ENCODE measurements at regions not wholly inside any gene's neighbourhood (a gene's known extent, or its start where the extent isn't known, plus 50 kb on each side); places are given as distances from the start of the nearest gene placed in this dataset.

DNA sequence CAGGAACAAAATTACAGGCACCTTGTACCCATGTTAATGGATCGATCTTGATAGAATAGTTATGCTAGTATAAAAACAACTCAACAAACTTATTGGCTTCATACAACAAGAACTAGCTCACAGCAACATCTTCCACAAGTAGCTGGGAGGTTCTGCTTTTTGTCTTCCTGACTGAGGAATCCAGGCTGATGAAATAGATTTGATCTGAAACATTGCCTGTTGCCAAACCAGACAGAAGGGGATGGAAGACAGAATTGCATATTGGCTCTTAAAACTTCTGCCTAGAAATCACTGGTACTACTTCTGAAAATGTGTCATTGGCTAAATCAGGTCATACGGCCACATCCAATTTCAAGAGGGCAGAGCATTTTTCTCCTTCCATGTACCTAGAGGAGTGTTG is 267.3 kb downstream of the RFC3 start:
- CTCF ChIA-PET, result no interaction called here
- H2AFZ ChIP-seq (ENCODE audit: low read depth, low read length), result no peak overlapping the region
- BruUV-seq (replicated peaks), result no TSS peak
- TF ChIP-seq MYC (IDR thresholded peaks at IDR 0.05; ENCODE audit: low read depth, low read length) (no peak), EZH2 (IDR thresholded peaks at IDR 0.05; ENCODE audit: borderline replicate concordance, low read depth, low read length, severe bottlenecking) (no peak), JUN (IDR thresholded peaks at IDR 0.05; ENCODE audit: borderline replicate concordance, insufficient read depth, insufficient read length, low read depth) (no peak), GATA2 (IDR thresholded peaks at IDR 0.05; ENCODE audit: insufficient read depth, insufficient read length, low read depth, low read length) (no peak), POLR2A (IDR thresholded peaks at IDR 0.05; ENCODE audit: low read depth, low read length) (no peak), POLR2AphosphoS5 (IDR thresholded peaks at IDR 0.05; ENCODE audit: insufficient read depth, low read depth, low read length) (no peak), FOS (IDR thresholded peaks at IDR 0.05; ENCODE audit: borderline replicate concordance, insufficient read depth, low read length) (no peak)
- TF ChIP-seq, protein P1, sequence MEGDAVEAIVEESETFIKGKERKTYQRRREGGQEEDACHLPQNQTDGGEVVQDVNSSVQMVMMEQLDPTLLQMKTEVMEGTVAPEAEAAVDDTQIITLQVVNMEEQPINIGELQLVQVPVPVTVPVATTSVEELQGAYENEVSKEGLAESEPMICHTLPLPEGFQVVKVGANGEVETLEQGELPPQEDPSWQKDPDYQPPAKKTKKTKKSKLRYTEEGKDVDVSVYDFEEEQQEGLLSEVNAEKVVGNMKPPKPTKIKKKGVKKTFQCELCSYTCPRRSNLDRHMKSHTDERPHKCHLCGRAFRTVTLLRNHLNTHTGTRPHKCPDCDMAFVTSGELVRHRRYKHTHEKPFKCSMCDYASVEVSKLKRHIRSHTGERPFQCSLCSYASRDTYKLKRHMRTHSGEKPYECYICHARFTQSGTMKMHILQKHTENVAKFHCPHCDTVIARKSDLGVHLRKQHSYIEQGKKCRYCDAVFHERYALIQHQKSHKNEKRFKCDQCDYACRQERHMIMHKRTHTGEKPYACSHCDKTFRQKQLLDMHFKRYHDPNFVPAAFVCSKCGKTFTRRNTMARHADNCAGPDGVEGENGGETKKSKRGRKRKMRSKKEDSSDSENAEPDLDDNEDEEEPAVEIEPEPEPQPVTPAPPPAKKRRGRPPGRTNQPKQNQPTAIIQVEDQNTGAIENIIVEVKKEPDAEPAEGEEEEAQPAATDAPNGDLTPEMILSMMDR (IDR thresholded peaks at IDR 0.05; ENCODE audit: extremely low read depth in 1 of 2, insufficient read depth in 1 of 2, low read depth in 1 of 2, low read length in 2 of 2), result no peak
- TF ChIP-seq, protein P2, sequence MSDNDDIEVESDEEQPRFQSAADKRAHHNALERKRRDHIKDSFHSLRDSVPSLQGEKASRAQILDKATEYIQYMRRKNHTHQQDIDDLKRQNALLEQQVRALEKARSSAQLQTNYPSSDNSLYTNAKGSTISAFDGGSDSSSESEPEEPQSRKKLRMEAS (IDR thresholded peaks at IDR 0.05; ENCODE audit: insufficient read depth, insufficient read length), result no peak
- DNase-seq (ENCODE audit: low read depth, low spot score) (no peak), FAIRE-seq (no peak)
- intact Hi-C loops (cut with micrococcal nuclease), result no loop called here
- no peaks in the 10 kb centered on the region for H3K9me3 ChIP-seq (replicated peaks; ENCODE audit: control insufficient read depth, insufficient read depth, low read length)
- no peak overlapping the region for H3K27ac ChIP-seq (ENCODE audit: insufficient read depth, low read depth, low read length)
- H3K9ac ChIP-seq (replicated peaks; ENCODE audit: extremely low read depth, insufficient read depth, low read length), result no peak overlapping the region
- no peaks in the 10 kb centered on the region for H3K79me2 ChIP-seq (ENCODE audit: control insufficient read depth, insufficient read depth, low read length)
- no peaks in the 10 kb centered on the region for H3K4me1 ChIP-seq (ENCODE audit: control insufficient read depth, extremely low read depth, insufficient read depth, low read length)
- no peak overlapping the region for H3K4me2 ChIP-seq (ENCODE audit: insufficient read depth, low read length)
- no peak overlapping the region for H3K4me3 ChIP-seq (replicated peaks in 1 of 3; ENCODE audit: insufficient read depth in 1 of 3, low read depth in 1 of 3, low read length in 3 of 3)
- dilution Hi-C loops (cut with MboI; ENCODE audit: extremely low pct_ligation_motif_present, low sequenced_read_pairs), result no loop called here
- no peaks in the 10 kb centered on the region for H3K27me3 ChIP-seq (ENCODE audit: control insufficient read depth in 2 of 2, insufficient read depth in 2 of 2, low read length in 2 of 2)
- POLR2A ChIA-PET, result no interaction called here
- H4K20me1 ChIP-seq (replicated peaks; ENCODE audit: control insufficient read depth, extremely low read depth, insufficient read depth, low read length), result no peaks in the 10 kb centered on the region
- no peaks in the 10 kb centered on the region for H3K9me1 ChIP-seq (replicated peaks; ENCODE audit: control insufficient read depth, extremely low read depth, insufficient read depth, low read length)
- no peaks in the 10 kb centered on the region for H3K36me3 ChIP-seq (ENCODE audit: control insufficient read depth in 2 of 2, extremely low read depth in 1 of 2, insufficient read depth in 2 of 2, low read length in 2 of 2)
